Urothelium cell line (cell line): ENCODE measurements at regions not wholly inside any gene's neighbourhood (a gene's known extent, or its start where the extent isn't known, plus 50 kb on each side); places are given as distances from the start of the nearest gene placed in this dataset.

Source experiments
- DNase-seq: peaks from one replicate; pipeline ENCODE4 v3.0.0; 2011; ENCODE audit warnings: low spot score, mixed read lengths
- FAIRE-seq: peaks from 2 replicates; lab custom pipeline; 2011; peaks lifted over from hg19 to GRCh38; lab: Jason Lieb, UNC

- no peak for DNase-seq
- no peak for FAIRE-seq
These were observed 53.1 kb upstream of the TRIM67 start for GRCh38 chr1:231108516-231109302.

GRCh38 chr1:231107600-231108326 is 54.1 kb upstream of the TRIM67 start:
- no peak for DNase-seq
- FAIRE-seq, result no peak

GRCh38 chr1:231107151-231107550 is 54.7 kb upstream of the TRIM67 start:
- no peak for FAIRE-seq

GRCh38 chr1:231106347-231106746 is 55.5 kb upstream of the TRIM67 start:
- DNase-seq (peak; percentile 70), FAIRE-seq (no peak)

More at GRCh38 chr1:231107151-231107550, 54.7 kb upstream of the TRIM67 start:
- no peak for DNase-seq

GRCh38 chr1:231104917-231105316 is 56.9 kb upstream of the TRIM67 start:
- DNase-seq (no peak), FAIRE-seq (no peak)

GRCh38 chr1:231103961-231104360 is 57.9 kb upstream of the TRIM67 start:
- FAIRE-seq (no peak), DNase-seq (no peak)

GRCh38 chr1:231099996-231100767 is 60.1 kb upstream of the FAM89A start:
- DNase-seq (no peak), FAIRE-seq (no peak)

GRCh38 chr1:231099311-231099710 is 59.3 kb upstream of the FAM89A start:
- FAIRE-seq (no peak), DNase-seq (no peak)

GRCh38 chr1:231095595-231095994 is 55.5 kb upstream of the FAM89A start:
- DNase-seq (no peak), FAIRE-seq (no peak)

- no peak for FAIRE-seq
- DNase-seq, result no peak
These were observed 54.4 kb upstream of the FAM89A start for GRCh38 chr1:231094421-231094820.

- FAIRE-seq, result no peak
- no peak for DNase-seq
These were observed 53.3 kb upstream of the FAM89A start for GRCh38 chr1:231093156-231093922.

- FAIRE-seq (no peak), DNase-seq (no peak)
These were observed 52.3 kb upstream of the FAM89A start for GRCh38 chr1:231092380-231092779.

- FAIRE-seq (no peak), DNase-seq (peak; percentile 13)
These were observed 51.8 kb upstream of the FAM89A start for GRCh38 chr1:231091831-231092301.

- no peak for FAIRE-seq
- no peak for DNase-seq
These were observed 51.4 kb upstream of the FAM89A start for GRCh38 chr1:231091415-231091814.
